CD4-positive, alpha-beta T cell (primary cell): ENCODE measurements at regions not wholly inside any gene's neighbourhood (a gene's known extent, or its start where the extent isn't known, plus 50 kb on each side); places are given as distances from the start of the nearest gene placed in this dataset.
A peak's percentile ranks its signal among the peaks of the same experiment; 100 is the strongest.

Experiments
- ATAC-seq: fragments of 200-7000 bp; cut with Tn5 transposase; one replicate; pipeline ENCODE4 v1.10.0; 2022; ENCODE audit warnings: mild to moderate bottlenecking; ENCODE audit not compliant: poor library complexity
- CTCF ChIA-PET: fragments of 350-600 bp; sonication (Branson Sonifier 250); formaldehyde crosslinking; loops from one replicate; lab custom pipeline; 2021; ENCODE audit warnings: antibody characterized with exemption, inconsistent platforms; lab: Charles Lee
- POLR2A ChIA-PET: fragments of 350-600 bp; sonication (Branson Sonifier 250); formaldehyde crosslinking; loops from one replicate; lab custom pipeline; 2021; ENCODE audit warnings: antibody characterized with exemption, inconsistent platforms; lab: Charles Lee
- DNase-seq, 14 experiments: peaks; one replicate each; pipeline ENCODE4 v3.0.0-alpha.2; 2013 to 2020; ENCODE audit warnings: mixed read lengths in 2 of 14
- H3K27ac ChIP-seq, 2 donors: one replicate each; pipeline versions ENCODE4 v1.5.1 to v1.7.0; 2013; ENCODE audit warnings: low read length in 2 of 2, low read depth in 1 of 2, mild to moderate bottlenecking in 1 of 2
- H3K27me3 ChIP-seq, 2 experiments: 1 replicate in 1 of 2; 2 replicates in 1 of 2; pipeline versions ENCODE4 v1.6.1 to v1.7.0; 2013; ENCODE audit warnings: low read length in 2 of 2, control low read depth in 1 of 2, mild to moderate bottlenecking in 1 of 2, moderate library complexity in 1 of 2; ENCODE audit not compliant: insufficient read depth in 2 of 2, control insufficient read depth in 1 of 2
- H3K36me3 ChIP-seq: one replicate; pipeline ENCODE4 v1.6.1; 2013; ENCODE audit warnings: low read length, control low read depth; ENCODE audit not compliant: insufficient read depth
- H3K4me1 ChIP-seq: one replicate; pipeline ENCODE4 v1.6.1; 2013; ENCODE audit warnings: low read length, control low read depth; ENCODE audit not compliant: insufficient read depth
- H3K4me3 ChIP-seq: one replicate; pipeline ENCODE4 v1.5.1; 2013; ENCODE audit warnings: mild to moderate bottlenecking, low read length, moderate library complexity
- H3K9me3 ChIP-seq, 2 experiments: 1 replicate in 1 of 2; 2 replicates in 1 of 2; pipeline versions ENCODE4 v1.6.1 to v1.7.0; 2013; ENCODE audit warnings: low read length in 2 of 2, mild to moderate bottlenecking in 2 of 2, control low read depth in 1 of 2, moderate library complexity in 1 of 2; ENCODE audit not compliant: control insufficient read depth in 1 of 2, insufficient read depth in 1 of 2
- H3K27ac Mint-ChIP-seq: one replicate; pipeline ENCODE4 v1.8.0; 2020; ENCODE audit warnings: mixed read lengths
- H3K27me3 Mint-ChIP-seq: one replicate; pipeline ENCODE4 v1.8.0; 2021; ENCODE audit warnings: mixed read lengths
- H3K36me3 Mint-ChIP-seq: one replicate; pipeline ENCODE4 v1.8.0; 2021; ENCODE audit warnings: low read depth, mixed read lengths
- H3K4me1 Mint-ChIP-seq: one replicate; pipeline ENCODE4 v1.8.0; 2021; ENCODE audit warnings: low read depth, mixed read lengths
- H3K4me3 Mint-ChIP-seq: one replicate; pipeline ENCODE4 v1.8.0; 2020; ENCODE audit warnings: mild to moderate bottlenecking, mixed read lengths
- H3K9me3 Mint-ChIP-seq: one replicate; pipeline ENCODE4 v1.8.0; 2020; ENCODE audit warnings: mixed read lengths
- CTCF ChIP-seq: fragments of 200-600 bp; IDR thresholded peaks from one replicate; pipeline ENCODE4 v1.8.0; 2022; ENCODE audit warnings: antibody characterized with exemption, mild to moderate bottlenecking
- intact Hi-C, 2 experiments: fragments of 100-400 bp; cut with DNase I in 1 of 2; cut with micrococcal nuclease in 1 of 2; formaldehyde crosslinking; loops; one replicate each; pipeline versions ENCODE4 v1.15.1 to v1.9.0; 2023 to 2025; cut with DNase I, micrococcal nuclease

- CTCF ChIA-PET = interaction anchor here (1.5 kb wide), 1 partner anchor 30 kb away, joined by 3 read pairs; no protein-coding TSS in a partner anchor
- peaks cover 0 to 4% of the 10 kb centered on the region in 2 experiments for H3K9me3 ChIP-seq
- peaks cover 8% of the 10 kb centered on the region for H3K4me1 Mint-ChIP-seq
- H3K27me3 Mint-ChIP-seq = no peaks in the 10 kb centered on the region
- no peak for TF ChIP-seq CTCF
- no peaks in the 10 kb centered on the region for H3K9me3 Mint-ChIP-seq
- H3K27ac ChIP-seq = no peak overlapping the region
- intact Hi-C loops = no loop called here
- H3K4me3 ChIP-seq = no peak overlapping the region
- H3K27me3 ChIP-seq = no peaks in the 10 kb centered on the region
- ATAC-seq (no peak), DNase-seq (no peak)
- H3K36me3 Mint-ChIP-seq = no peaks in the 10 kb centered on the region
- H3K36me3 ChIP-seq = no peaks in the 10 kb centered on the region
- H3K4me1 ChIP-seq = peaks cover 4% of the 10 kb centered on the region
- POLR2A ChIA-PET = no interaction called here
- H3K27ac Mint-ChIP-seq = no peak overlapping the region
- no peak overlapping the region for H3K4me3 Mint-ChIP-seq
These were observed 65.5 kb upstream of the SPRY4 start for GRCh38 chr5:142390334-142390733.

- ChIA-PET CTCF (no interaction called here), POLR2A (no interaction called here)
- Mint-ChIP-seq H3K27me3 (no peaks in the 10 kb centered on the region), H3K9me3 (no peaks in the 10 kb centered on the region), H3K4me1 (peaks cover 14% of the 10 kb centered on the region), H3K4me3 (no peak overlapping the region), H3K27ac (no peak overlapping the region), H3K36me3 (no peaks in the 10 kb centered on the region)
- Histone ChIP-seq H3K9me3 (no peaks in the 10 kb centered on the region), H3K36me3 (no peaks in the 10 kb centered on the region), H3K27ac (no peak overlapping the region), H3K4me3 (no peak overlapping the region), H3K4me1 (peaks cover 6% of the 10 kb centered on the region), H3K27me3 (no peaks in the 10 kb centered on the region)
- DNase-seq = peak in 1 of 14 experiments; percentile 16
- ATAC-seq = no peak
- intact Hi-C loops = no loop called here
- TF ChIP-seq CTCF = no peak
These were observed 63.9 kb upstream of the SPRY4 start for GRCh38 chr5:142388696-142389095.

GRCh38 chr5:142387024-142387682 lies 62.3 kb upstream of the SPRY4 start:
- no peak for TF ChIP-seq CTCF
- peaks cover 6% of the 10 kb centered on the region for H3K4me1 ChIP-seq
- Mint-ChIP-seq H3K27me3 (no peaks in the 10 kb centered on the region), H3K4me1 (peaks cover 14% of the 10 kb centered on the region), H3K27ac (no peak overlapping the region), H3K36me3 (no peaks in the 10 kb centered on the region), H3K4me3 (no peak overlapping the region), H3K9me3 (no peaks in the 10 kb centered on the region)
- ChIA-PET CTCF (no interaction called here), POLR2A (no interaction called here)
- DNase-seq = no peak
- intact Hi-C loops = no loop called here
- H3K4me3 ChIP-seq = no peak overlapping the region
- H3K27ac ChIP-seq = no peak overlapping the region
- H3K9me3 ChIP-seq = no peaks in the 10 kb centered on the region
- no peak for ATAC-seq
- no peaks in the 10 kb centered on the region for H3K27me3 ChIP-seq
- H3K36me3 ChIP-seq = no peaks in the 10 kb centered on the region
